SK-N-SH treated with all-trans-retinoic acid at 6 μM for 48 hours (cell line): ENCODE measurements at regions not wholly inside any gene's neighbourhood (a gene's known extent, or its start where the extent isn't known, plus 50 kb on each side); places are given as distances from the start of the nearest gene placed in this dataset.

Experiments
- BACH2 ChIP-seq: fragments of 250-450 bp; sonication (Bioruptor Pico); IDR thresholded peaks from 2 replicates; pipeline ENCODE4 v1.9.0; 2021; ENCODE audit warnings: mild to moderate bottlenecking, borderline replicate concordance
- CSDC2 ChIP-seq: fragments of 250-450 bp; sonication (Bioruptor Pico); IDR thresholded peaks from 2 replicates; pipeline ENCODE4 v1.5.0; 2020; ENCODE audit warnings: mild to moderate bottlenecking, moderate library complexity
- PPARA ChIP-seq: fragments of 250-450 bp; sonication (Bioruptor Pico); IDR thresholded peaks from 2 replicates; pipeline ENCODE4 v1.5.0; 2020; ENCODE audit warnings: mild to moderate bottlenecking, borderline replicate concordance
- RARB ChIP-seq: fragments of 250-450 bp; sonication (Bioruptor Pico); IDR thresholded peaks from 2 replicates; pipeline ENCODE4 v1.8.0; 2021; ENCODE audit warnings: mild to moderate bottlenecking, moderate library complexity
- ZNF8 ChIP-seq: fragments of 450-650 bp; formaldehyde crosslinking; IDR thresholded peaks from 2 replicates; pipeline ENCODE4 v1.5.0; 2020; ENCODE audit warnings: mild to moderate bottlenecking, moderate library complexity
- TF ChIP-seq, protein P1 (sequence below): fragments of 250-450 bp; sonication (Bioruptor Pico); IDR thresholded peaks from 2 replicates; pipeline ENCODE4 v1.5.1; 2020; ENCODE audit warnings: low read depth, mild to moderate bottlenecking, moderate library complexity
- TF ChIP-seq, protein P2 (sequence below): fragments of 250-450 bp; sonication (Bioruptor Pico); IDR thresholded peaks from 2 replicates; pipeline ENCODE4 v1.8.0; 2020; ENCODE audit warnings: mild to moderate bottlenecking, moderate library complexity, borderline replicate concordance
- TF ChIP-seq, protein P3 (sequence below): fragments of 250-450 bp; sonication (Bioruptor Pico); IDR thresholded peaks from 2 replicates; pipeline ENCODE4 v1.8.0; 2021; ENCODE audit warnings: low read depth, mild to moderate bottlenecking, moderate library complexity, borderline replicate concordance

DNA sequence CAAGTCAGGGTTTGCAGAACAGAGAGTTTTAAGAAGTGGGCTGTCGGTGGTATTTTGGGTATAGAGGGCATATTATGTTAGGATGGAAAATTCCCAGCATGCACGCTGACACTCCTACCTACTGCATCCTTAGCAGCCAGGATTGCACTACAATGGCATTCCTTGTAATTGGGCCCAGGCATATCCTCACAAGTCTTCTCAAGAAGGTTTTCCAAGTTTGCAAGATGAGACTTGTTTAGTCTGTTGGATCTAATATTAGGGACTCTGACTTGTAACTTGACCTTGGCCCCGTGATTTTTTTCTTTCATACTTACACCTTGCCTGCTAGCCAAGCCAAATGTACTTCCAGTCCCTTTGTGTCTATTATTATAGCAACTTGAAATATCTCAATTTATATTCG, 335.7 kb upstream of the HTR2A start:
- TF ChIP-seq RARB (CRISPR knock-in tag), result no peak
- TF ChIP-seq ZNF8 (CRISPR knock-in tag), result no peak
- no peak for TF ChIP-seq BACH2
- TF ChIP-seq, protein P1, sequence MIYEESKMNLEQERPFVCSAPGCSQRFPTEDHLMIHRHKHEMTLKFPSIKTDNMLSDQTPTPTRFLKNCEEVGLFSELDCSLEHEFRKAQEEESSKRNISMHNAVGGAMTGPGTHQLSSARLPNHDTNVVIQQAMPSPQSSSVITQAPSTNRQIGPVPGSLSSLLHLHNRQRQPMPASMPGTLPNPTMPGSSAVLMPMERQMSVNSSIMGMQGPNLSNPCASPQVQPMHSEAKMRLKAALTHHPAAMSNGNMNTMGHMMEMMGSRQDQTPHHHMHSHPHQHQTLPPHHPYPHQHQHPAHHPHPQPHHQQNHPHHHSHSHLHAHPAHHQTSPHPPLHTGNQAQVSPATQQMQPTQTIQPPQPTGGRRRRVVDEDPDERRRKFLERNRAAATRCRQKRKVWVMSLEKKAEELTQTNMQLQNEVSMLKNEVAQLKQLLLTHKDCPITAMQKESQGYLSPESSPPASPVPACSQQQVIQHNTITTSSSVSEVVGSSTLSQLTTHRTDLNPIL, result no peak
- TF ChIP-seq, protein P2, sequence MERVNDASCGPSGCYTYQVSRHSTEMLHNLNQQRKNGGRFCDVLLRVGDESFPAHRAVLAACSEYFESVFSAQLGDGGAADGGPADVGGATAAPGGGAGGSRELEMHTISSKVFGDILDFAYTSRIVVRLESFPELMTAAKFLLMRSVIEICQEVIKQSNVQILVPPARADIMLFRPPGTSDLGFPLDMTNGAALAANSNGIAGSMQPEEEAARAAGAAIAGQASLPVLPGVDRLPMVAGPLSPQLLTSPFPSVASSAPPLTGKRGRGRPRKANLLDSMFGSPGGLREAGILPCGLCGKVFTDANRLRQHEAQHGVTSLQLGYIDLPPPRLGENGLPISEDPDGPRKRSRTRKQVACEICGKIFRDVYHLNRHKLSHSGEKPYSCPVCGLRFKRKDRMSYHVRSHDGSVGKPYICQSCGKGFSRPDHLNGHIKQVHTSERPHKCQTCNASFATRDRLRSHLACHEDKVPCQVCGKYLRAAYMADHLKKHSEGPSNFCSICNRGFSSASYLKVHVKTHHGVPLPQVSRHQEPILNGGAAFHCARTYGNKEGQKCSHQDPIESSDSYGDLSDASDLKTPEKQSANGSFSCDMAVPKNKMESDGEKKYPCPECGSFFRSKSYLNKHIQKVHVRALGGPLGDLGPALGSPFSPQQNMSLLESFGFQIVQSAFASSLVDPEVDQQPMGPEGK (CRISPR knock-in tag), result no peak
- TF ChIP-seq PPARA (CRISPR knock-in tag), result no peak
- TF ChIP-seq CSDC2 (CRISPR knock-in tag), result no peak
- TF ChIP-seq, protein P3, sequence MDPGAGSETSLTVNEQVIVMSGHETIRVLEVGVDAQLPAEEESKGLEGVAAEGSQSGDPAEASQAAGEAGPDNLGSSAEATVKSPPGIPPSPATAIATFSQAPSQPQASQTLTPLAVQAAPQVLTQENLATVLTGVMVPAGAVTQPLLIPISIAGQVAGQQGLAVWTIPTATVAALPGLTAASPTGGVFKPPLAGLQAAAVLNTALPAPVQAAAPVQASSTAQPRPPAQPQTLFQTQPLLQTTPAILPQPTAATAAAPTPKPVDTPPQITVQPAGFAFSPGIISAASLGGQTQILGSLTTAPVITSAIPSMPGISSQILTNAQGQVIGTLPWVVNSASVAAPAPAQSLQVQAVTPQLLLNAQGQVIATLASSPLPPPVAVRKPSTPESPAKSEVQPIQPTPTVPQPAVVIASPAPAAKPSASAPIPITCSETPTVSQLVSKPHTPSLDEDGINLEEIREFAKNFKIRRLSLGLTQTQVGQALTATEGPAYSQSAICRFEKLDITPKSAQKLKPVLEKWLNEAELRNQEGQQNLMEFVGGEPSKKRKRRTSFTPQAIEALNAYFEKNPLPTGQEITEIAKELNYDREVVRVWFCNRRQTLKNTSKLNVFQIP (CRISPR knock-in tag), result no peak
